HT-29 (cell line): ENCODE measurements at regions not wholly inside any gene's neighbourhood (a gene's known extent, or its start where the extent isn't known, plus 50 kb on each side); places are given as distances from the start of the nearest gene placed in this dataset.

Experiments
- DNase-seq: peaks from one replicate; pipeline ENCODE4 v3.0.0-alpha.2; 2015; ENCODE audit warnings: low spot score

DNA sequence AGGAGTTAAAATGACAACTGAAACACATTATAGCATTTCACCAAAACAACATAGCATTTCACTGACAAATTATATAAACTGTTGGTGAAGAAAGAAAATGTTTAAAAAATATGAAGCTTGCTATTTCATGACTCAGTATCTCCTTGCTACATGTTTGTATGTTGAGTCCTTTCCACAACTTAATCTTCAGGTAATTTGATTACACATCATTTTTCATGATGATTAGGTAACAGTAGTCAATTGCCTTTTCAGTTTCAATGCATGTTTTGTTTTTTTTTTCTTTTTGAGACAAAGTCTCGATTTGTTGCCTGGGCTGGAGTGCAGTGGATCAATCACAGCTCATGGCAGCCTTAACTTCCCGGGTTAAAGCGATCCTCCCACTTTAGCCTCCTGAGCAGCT lies 177.8 kb upstream of the PMFBP1 start:
- no peak for DNase-seq

DNA sequence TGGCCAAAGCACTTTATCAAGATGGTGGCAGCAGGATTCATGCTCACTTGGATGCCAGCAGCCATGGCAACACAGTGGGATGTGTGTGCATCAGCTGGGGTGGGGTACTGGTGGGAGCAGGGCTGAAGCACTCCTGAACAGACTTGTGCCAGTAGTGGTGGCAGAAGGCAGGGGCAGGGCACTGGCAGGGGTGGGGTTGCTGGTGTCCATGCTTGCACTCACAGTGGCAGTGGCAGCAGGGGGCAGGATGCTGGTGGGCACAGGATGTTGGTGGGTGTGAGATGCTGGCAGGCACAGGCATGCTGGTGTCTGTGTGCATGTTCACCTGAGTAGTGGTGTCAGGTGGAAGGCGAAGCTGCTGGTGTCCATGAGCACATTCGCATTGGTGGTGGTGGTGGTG lies 161.0 kb upstream of the PMFBP1 start:
- DNase-seq: no peak

DNA sequence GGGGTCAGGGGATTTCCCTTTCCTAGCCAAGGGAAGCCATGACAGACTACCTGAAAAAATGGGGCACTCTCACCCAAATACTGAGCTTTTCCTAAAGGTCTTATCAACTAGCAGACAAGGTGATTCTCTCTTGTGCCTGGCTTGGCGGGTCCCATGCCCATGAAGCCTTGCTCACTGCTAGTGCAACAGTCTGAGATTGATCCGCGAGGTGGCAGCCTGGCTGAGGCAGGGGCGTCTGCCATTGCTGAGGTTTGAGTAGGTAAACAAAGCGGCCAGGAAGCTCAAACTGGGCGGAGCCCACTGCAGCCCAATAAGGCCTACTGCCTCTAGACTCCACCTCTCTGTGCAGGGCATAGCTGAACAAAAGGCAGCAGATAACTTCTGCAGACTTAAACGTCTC lies 152.6 kb upstream of the PMFBP1 start:
- no peak for DNase-seq

DNA sequence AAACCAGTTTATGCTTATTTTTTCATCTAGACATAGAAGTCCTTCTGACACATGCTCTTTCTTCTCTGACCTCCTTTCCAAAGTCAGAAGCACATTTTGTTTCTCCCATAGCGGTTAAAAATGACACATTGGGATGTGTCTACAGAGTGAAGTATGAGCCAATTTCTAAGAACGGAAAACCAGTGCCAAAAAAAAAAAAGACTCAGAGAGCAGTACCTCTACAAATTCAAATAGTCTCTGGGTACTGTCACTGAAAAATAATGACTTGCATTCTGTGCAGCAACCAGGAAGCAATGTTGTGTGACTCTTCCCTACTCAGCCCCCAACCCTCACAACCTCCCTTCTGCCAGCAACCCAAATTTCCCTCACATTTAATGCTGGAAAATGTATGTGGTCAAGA lies 145.5 kb upstream of the PMFBP1 start:
- DNase-seq: no peak

DNA sequence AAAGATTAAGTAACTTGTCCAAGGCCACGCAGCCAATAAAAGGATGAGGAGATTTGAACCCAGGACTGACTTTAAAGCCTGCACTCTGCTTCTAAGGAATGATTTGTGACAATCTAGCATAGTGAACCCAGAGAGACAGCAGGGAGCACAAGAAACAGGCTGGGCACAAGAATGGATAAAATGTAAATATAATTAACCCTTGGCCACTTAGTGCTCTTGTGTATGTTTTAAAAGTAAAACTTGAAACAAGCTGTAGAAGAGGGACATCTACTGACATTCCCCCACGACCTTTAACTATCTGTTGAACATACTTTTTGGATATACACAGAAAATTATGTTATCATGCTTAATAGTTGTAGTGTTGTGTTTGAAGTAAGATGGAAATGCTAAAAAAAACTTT lies 141.9 kb upstream of the PMFBP1 start:
- DNase-seq: no peak

DNA sequence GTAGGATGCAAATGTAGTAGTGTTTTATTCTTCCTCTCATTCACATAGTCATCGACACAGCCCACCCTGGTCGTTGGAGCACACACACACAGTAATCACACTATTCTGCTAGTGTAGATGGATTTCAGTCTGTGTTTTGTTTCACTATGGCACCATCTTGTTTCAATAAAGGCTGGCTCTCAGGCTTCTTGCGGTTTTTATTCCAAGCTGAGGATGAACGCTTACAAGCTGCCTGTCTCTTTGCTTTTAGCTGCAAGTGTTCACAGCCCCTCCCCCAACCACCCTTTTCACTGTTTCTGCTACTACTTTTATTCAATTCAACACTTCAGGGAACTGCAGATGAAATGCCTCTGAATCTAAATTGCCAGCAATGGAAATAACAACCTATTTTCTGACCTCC lies 140.9 kb upstream of the PMFBP1 start:
- no peak for DNase-seq

DNA sequence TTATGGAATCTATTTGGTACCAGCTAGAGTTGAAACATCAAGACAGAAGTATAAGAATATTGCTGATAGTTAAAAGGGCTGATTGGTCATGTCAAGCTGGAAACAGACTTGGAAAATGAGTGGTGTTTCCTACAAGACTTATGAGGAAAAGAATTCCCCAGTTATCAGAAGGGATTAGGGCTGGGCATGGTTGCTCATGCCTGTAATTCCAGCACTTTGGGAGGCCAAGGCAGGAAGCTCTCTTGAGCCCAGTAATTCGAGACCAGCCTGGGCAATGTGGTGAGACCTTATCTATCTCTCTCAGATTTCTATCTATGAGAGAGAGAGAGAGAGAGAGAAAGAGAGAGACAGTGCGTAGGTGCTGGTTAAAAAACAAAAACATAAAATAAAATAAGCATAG lies 139.5 kb upstream of the PMFBP1 start:
- DNase-seq: no peak

DNA sequence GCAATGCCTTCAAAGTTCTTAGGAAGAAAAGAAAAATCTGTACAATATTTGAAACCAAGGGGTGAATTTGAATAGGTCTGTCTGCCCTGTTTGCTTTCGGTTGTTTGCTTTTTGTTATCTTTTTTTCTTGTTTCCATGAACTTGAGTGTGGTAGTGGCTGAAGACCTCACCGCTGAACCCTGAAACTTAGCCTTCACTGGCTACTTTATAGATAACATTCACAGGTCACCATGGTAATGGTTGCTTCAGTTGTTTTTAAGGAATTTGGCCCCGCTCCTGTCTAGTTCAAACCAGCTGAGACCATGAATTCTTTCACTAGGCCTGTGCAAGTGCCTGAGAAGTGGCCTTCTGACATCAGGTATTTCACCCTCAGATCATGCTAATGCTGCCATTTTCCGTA lies 137.0 kb upstream of the PMFBP1 start:
- no peak for DNase-seq

DNA sequence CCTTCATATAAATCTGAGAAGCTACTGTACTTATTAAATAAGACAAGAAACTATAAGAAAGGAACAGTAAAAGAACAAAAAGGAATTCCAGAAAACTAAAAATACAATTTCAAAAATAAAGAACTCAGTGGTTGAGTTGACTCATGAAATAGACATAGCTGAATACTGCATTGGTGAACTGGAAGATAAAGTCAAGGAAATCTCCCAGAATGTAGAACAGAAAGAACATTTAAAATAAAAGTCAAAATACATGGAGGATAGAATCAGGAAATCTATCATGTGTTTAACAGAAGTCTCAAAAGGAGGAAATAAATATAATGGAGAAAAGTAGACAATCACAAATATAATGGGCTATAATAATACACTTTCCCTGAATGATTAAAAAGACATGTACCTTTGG lies 136.4 kb upstream of the PMFBP1 start:
- DNase-seq: no peak

DNA sequence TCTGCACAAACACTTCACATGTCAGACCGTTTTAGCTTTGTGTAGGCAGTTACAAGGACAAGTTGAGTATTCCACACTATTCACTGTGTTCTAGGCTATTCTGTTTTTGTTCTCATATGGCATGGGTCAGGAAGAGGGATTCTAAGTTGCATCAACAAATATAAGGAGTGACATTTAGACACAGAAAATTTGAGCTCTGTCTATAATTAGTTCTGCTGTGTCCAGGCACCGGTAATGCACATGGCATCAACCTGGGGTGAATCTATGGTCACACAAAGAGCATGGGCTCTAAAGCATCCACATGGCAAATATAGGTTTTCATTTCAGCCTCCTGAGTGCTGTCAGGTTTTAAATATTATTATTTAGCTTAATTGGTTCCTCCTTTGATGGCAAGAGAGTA lies 130.4 kb upstream of the PMFBP1 start:
- DNase-seq: no peak

DNA sequence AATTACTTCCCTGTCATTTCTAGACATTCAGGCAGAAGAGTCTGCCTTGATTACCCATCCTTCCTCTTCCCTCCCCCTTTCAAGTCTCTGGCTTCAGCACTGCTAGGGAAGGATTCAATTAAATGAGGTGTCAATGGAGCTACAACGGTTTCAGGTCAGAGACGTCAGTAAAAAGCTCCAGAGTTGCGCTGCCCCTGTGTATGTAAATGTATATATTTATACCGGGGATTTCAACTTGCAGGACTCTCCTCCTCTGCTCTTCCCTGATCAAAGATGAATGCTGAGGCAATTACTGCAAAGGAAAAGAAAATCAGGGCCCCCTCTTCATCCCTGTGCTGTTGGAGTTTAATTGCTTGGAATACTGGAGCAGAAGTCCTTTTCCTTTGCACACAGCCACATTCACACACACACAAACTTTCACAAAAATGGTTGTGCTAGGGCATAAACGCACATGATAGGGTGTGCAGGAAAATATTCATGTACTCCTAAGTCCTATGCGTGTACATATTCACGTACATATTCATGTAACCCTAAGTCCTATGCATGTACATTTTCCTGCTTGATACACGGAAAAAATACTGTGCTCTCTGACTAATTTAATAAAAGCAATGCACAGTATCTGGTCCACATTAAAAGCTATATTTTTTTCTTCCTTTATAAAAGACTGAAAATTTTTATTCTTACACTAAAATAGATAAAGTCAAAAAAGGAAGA lies 129.7 kb upstream of the PMFBP1 start:
- no peak for DNase-seq

DNA sequence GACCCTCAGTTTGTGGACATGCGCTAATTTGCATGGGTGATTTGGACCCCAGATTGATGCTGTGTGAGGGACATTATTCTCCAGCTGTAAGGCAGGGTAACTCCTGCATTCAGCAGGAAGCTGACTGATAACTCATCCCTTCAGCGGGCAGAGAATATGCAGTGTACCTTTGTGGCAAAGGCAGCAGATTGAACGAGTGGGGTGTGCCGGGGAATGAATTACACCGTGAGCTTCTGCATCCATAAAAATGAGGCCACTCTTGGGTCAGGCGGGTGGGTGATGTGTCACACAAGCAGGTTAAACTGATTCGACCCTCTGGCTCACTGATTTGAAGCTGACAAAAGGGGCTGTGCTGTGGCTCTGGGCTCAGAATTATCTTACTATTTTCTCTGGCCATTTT lies 128.9 kb upstream of the PMFBP1 start:
- no peak for DNase-seq

DNA sequence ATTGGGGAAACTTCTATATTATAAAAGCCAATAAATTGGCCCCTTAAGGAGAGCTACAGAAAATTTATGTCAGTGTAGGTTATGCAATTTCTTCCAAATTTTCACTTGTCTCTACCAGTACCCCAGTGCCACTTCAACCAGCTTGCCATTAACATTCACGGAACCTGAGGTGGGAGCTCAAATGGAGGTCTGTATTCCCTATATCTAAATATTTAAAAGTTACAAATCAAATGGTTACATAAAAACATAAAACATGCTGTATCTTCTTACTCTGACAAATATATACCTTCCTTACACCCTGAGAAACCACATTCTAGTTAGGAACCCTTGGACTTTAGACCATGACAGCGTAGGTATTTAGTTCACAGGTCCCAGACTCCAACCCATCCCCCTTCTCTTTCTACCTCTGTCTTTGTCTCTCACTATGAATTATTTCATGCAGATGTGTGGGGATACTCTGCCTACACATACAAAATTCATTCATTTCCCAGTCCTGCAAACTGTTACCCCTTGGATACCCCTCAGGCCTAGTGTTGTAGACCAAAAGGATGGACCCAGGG lies 127.8 kb upstream of the PMFBP1 start:
- DNase-seq: peak; percentile 22

DNA sequence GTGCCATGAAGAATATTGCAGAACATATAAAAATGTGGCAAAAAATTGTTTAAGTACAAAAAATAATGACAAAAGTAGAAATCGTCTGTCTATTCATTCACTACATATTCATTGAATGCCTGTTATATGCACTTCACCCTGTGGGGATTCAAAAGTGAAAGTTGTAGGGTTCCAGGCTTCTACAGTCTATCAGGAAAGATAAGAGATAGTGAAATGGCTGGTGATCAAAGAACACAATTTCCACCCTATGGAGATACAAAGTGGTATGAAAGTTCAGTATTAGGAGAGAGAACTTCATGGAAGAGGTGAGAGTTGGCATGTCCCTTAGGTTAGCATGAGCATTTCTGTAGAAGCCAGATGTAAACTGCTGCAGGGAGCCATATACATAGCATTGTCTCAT lies 127.0 kb upstream of the PMFBP1 start:
- no peak for DNase-seq

DNA sequence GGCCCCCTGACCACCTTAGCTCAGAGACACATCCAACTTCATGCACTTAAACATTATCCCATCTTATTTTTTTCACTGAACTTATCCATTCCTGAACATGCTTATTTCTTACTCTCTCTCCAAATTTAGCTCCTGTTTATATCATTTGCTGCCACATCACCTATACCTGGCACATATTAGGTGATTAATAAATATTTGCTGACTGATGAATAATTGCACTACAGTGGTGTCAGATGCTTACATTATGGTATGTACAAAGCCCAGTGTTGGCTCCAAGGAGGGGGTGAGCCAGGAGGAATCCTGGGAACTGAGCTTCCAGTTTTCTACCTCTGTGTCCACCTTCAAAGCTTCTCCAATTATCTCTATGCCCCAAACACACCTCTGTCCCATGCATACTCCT lies 124.0 kb upstream of the PMFBP1 start:
- no peak for DNase-seq

DNA sequence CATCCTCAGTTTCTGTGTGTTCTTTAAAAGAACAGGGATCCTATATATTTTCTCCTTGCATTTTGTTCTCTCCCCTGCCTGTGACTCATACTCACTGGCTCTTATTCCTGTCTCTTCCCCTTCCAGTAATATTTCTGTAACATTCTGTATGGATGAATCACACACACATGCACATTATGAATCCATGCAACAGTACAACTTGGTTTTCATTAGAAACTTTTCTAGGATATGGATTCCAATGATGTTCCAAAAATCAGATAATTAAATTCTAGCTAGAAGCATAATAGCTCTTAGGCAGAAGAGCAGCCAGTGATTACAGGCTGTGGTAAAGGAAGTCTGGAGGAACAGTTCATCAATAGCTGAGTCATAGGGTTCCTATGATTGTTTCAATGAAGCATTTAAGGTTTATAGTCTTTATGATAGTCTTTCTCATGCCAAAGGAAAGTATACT lies 119.6 kb upstream of the PMFBP1 start:
- peak; percentile 28 for DNase-seq

DNA sequence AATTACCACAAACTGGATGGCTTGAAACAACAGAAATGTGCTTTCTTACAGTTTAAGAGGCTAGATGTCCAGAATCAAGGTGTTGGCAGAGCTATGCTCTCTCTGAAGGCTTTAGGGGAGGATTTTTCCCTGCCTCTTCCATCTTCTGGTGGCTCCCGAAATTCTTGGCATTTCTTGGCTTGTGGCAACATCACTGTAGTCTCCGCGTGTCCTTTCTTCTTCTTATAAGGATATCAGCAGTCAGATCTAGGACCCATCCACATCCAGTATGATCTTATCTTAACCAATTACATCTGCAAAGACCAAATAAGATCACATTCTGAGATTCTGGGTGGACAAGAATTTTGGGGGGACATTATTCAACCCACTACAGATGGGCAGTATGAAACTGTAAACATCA lies 119.2 kb upstream of the PMFBP1 start:
- peak; percentile 6 for DNase-seq

DNA sequence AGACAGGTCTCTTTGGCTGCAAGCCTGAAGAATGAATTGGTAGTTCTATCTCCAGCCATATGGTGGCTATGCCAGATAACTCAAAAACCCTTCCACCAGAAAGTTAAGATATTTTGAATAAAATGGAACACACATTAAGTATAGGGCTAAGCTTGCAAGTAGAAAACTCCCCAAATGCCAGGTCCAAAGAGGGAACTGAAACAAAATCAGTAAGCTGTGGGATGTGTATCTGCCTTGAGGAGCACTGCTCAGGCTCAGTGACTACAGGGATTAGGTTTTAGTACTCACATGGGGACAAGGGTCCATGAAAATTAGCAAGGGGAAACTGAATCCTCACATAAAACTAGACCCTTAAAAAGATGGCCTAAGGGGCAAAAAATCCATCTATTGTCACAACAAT lies 115.7 kb upstream of the PMFBP1 start:
- no peak for DNase-seq

DNA sequence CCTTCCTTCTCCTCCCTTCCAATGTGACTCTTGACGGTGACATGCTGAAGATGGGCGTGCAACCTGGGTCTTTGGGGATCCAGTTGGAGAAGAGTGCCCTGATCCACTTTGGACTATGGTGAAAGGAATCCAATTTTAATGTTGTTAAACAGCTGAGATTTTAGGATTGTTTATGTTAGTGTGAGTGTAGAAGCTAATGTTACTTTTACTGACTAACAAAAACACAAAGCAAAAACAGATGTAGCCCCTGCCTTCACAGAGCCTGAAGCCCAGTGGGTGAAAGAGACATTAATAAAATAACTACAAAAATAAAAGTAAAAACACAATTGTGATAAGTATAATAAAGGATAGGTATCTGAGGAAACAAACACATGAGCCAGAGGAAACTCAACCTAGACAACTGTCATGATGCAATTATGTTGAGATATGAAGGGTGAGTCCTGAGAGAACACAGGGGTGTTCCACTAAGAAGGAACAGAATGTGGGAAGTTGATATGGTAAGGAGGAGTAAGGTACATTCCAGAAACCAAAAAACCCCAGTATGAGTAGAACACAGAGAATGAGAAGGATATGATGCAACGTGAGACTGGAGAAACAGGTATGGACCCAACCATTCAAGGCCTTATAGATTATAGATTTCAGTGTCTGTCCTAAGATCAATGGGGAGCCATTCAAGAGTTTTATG lies 115.1 kb upstream of the PMFBP1 start:
- DNase-seq: no peak

DNA sequence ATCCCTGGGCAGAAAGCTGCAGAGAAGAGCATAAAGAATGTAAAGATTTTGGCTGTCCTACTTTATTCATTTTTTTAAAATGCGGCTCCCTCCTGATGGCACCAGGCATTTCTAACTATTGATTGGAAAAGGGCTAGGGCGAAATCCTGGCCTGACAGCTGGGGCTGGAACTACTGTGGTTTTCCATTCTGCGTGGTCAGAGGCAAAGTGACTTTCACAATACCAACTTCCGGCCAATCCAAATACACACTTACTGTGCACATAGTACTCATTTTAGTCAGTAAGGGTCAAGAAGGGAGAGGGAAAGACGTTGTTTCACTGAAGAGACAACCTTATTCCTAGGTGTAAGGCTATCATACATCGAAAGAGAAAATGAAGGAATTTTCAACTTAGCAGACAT lies 113.8 kb upstream of the PMFBP1 start:
- DNase-seq: no peak

DNA sequence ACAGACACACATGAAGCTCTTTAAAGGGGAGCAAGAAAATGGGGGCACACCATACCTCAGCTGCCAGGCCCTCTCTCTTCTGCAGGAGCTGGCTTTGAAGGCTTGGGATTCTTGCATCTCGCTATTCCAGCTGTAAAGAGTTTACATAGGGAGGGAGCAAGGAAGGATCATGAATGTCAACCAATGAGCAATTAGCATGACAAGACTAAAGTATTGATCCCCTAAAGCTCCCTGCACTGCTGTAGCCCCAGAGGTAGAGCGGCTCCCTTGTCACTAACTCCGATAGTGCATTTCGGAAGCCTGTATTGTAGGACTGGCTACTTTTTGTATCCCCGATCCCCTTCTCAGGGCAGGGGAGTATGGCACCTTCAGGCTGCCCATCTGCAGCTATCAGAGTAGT lies 113.4 kb upstream of the PMFBP1 start:
- no peak for DNase-seq

DNA sequence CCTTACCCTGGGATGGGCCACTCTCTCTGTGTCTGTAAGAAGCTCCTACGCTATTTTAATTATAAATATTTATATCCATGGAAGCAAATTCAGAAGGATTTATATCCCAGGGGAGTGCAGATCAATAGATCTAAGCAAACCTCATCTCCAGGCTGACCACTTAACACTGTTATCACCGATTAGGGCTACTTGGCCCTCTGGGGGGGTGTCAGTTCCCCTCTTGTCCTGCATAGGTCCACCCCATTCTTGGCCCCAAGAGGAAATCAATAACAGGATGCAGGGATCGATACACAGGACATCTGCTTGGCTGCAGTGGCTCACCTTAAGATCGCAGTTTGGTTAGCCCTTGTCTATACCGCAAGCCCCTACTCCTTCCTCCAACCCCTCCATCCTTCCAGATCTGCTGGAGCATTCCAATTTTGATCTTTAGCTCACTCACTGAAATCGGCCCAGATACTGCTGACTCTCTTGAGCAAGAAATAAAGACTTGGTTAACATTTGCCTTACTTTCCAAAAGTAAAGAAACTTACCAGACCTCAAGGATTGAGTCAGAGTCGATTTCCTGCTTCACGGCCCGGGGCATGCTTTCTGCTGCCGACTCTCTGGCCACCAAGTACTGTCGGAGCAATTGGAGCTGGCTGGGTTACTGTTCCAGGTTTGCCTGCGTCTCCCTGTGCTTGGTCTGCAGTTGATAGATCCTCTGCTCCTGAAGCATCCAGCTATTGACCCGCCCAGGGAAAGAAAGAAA lies 112.3 kb upstream of the PMFBP1 start:
- DNase-seq: no peak

DNA sequence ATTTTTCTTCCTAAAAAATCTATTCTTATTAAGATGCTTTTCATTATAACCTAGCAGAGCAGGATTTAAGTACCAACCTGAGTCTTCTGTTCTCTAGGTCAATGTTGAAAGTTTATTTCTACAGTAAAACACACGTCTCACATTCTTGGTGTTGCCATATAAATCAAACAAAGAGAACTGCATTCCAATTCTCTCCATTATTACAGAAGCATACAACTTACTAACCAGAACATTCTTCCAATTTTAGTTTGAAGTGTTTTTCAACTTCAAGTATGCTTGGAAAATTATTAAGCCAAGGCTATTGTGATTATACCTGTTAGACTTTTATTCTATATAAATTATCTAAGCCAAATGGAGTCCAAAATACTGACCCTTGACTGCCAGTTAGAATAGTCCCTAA lies 110.4 kb upstream of the PMFBP1 start:
- no peak for DNase-seq
